Ectodermal cell (in vitro differentiated cells): ENCODE measurements at regions not wholly inside any gene's neighbourhood (a gene's known extent, or its start where the extent isn't known, plus 50 kb on each side); places are given as distances from the start of the nearest gene placed in this dataset.

ENCODE experiments used
- H3K27ac ChIP-seq: 2 replicates; pipeline ENCODE4 v1.7.0; 2013; ENCODE audit warnings: mild to moderate bottlenecking, low read depth, low read length; ENCODE audit not compliant: insufficient read depth, poor library complexity, severe bottlenecking
- H3K27me3 ChIP-seq: 2 replicates; pipeline ENCODE4 v1.7.0; 2013; ENCODE audit warnings: mild to moderate bottlenecking, low read length; ENCODE audit not compliant: insufficient read depth, control insufficient read depth, poor library complexity, severe bottlenecking
- H3K36me3 ChIP-seq: one replicate; pipeline ENCODE4 v1.7.0; 2013; ENCODE audit warnings: low read length; ENCODE audit not compliant: control insufficient read depth, insufficient read depth
- H3K4me1 ChIP-seq: one replicate; pipeline ENCODE4 v1.7.0; 2013; ENCODE audit warnings: low read length; ENCODE audit not compliant: control insufficient read depth, insufficient read depth
- H3K4me3 ChIP-seq: 2 replicates; pipeline ENCODE4 v1.7.0; 2013; ENCODE audit warnings: low read depth, low read length, control low read depth; ENCODE audit not compliant: insufficient read depth
- H3K9me3 ChIP-seq: 2 replicates; pipeline ENCODE4 v1.7.0; 2013; ENCODE audit warnings: mild to moderate bottlenecking, low read length, moderate library complexity; ENCODE audit not compliant: control insufficient read depth
- WGBS, 2 experiments: methylation state at CpG; one replicate each; pipeline ENCODE4 v1.1.7; 2013; ENCODE audit warnings: missing lambda C conversion rate in 2 of 2; 5-methylcytosine and 5-hydroxymethylcytosine counted together

- H3K27ac ChIP-seq: no peak overlapping the region
- WGBS, 2 experiments: 91 to 96% methylated on average over 3 of the region's 3 CpGs
- H3K9me3 ChIP-seq: no peaks in the 10 kb centered on the region
- no peaks in the 10 kb centered on the region for H3K27me3 ChIP-seq
- H3K4me3 ChIP-seq: no peak overlapping the region
- no peaks in the 10 kb centered on the region for H3K4me1 ChIP-seq
- no peaks in the 10 kb centered on the region for H3K36me3 ChIP-seq
Observed at GRCh38 chr2:12400543-12400942, 316.2 kb upstream of the TRIB2 start.

DNA sequence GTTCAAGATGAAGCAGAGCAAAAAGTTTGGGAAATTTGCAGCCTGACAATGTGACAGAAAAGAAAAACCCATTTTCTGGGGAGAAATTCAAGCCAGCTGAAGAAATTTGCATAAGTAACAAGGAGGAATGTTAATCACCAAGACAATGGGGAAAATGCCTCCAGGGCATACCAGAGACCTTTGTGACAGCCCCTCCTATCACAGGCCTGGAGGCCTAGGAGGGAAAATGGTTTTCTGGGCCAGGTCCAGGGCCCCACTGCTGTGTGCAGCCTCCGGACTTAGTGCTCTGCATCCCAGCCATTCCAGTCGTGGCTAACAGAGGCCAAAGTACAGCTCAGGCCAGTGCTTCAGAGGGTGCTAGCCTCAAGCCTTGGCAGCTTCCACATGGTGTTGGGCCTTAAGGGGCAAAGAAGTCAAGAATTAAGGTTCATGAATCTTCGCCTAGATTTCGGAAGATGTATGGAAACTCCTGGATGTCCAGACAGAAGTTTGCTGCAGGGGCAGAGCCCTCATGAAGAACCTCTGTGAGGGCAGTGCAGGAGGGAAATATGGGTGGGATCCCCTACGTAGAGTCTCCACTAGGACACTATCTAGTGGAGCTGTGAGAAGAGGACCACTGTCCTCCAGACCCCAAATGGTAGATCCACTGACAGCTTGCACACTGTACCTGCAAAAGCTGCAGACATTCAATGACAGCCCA is 314.1 kb upstream of the TRIB2 start:
- Histone ChIP-seq H3K4me1 (no peaks in the 10 kb centered on the region), H3K27ac (no peak overlapping the region), H3K27me3 (no peaks in the 10 kb centered on the region), H3K4me3 (no peak overlapping the region), H3K36me3 (no peaks in the 10 kb centered on the region), H3K9me3 (no peaks in the 10 kb centered on the region)
- WGBS, 2 experiments: 91 to 94% methylated on average over 5 of the region's 5 CpGs

DNA sequence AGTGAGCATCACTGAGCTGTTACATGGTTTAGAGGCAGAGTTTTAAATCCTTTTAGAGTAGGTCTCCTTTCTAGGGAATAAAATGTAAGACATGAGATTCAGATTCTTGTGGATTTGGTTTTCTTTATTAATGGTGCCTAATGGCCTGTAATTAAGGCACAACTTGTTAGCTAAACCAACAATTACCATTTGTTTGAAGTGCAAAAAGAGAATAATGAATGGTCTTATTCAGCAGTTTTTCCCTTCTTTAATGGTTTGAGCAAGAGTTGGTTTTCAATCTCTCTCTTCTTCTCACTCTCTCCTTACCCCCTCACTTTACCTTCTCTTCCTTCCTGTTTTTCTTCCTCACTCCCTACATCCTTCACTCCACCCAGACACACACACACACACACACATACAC is 312.2 kb upstream of the TRIB2 start:
- H3K9me3 ChIP-seq: no peaks in the 10 kb centered on the region
- H3K36me3 ChIP-seq: no peaks in the 10 kb centered on the region
- H3K27ac ChIP-seq: no peak overlapping the region
- no peak overlapping the region for H3K4me3 ChIP-seq
- H3K27me3 ChIP-seq: no peaks in the 10 kb centered on the region
- no peaks in the 10 kb centered on the region for H3K4me1 ChIP-seq

GRCh38 chr2:12407160-12407559 is 309.6 kb upstream of the TRIB2 start:
- H3K4me3 ChIP-seq: no peak overlapping the region
- H3K4me1 ChIP-seq: no peaks in the 10 kb centered on the region
- no peaks in the 10 kb centered on the region for H3K9me3 ChIP-seq
- H3K27me3 ChIP-seq: no peaks in the 10 kb centered on the region
- WGBS, 2 experiments: 94 to 95% methylated on average over 5 of the region's 5 CpGs
- H3K36me3 ChIP-seq: no peaks in the 10 kb centered on the region
- H3K27ac ChIP-seq: no peak overlapping the region

- no peak overlapping the region for H3K4me3 ChIP-seq
- 62 to 69% methylated on average over 3 of the region's 3 CpGs for WGBS, 2 experiments
- no peaks in the 10 kb centered on the region for H3K4me1 ChIP-seq
- H3K27me3 ChIP-seq: no peaks in the 10 kb centered on the region
- H3K27ac ChIP-seq: no peak overlapping the region
- H3K36me3 ChIP-seq: no peaks in the 10 kb centered on the region
- no peaks in the 10 kb centered on the region for H3K9me3 ChIP-seq
Observed at GRCh38 chr2:12412898-12413305, 303.8 kb upstream of the TRIB2 start.

DNA sequence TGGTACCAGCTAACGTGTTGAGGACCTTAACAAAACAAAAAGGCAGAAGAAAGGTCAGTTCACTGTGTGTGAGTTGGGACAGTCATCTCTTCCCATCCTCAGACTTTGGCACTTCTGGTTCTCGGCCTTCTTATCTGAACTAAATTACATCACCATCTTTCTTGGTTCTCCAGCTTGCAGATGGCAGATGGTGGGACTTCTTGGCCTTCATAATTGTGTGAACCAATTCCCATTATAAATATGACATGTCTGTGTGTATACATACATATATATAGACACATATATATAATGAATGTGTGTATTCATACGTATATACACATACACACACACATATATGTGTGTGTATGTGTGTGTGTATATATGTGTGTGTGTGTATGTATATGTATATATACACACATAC is 301.2 kb upstream of the TRIB2 start:
- no peaks in the 10 kb centered on the region for H3K27me3 ChIP-seq
- WGBS, 2 experiments: 92 to 93% methylated on average over 2 of the region's 3 CpGs
- H3K36me3 ChIP-seq: no peaks in the 10 kb centered on the region
- H3K4me1 ChIP-seq: no peaks in the 10 kb centered on the region
- H3K27ac ChIP-seq: no peak overlapping the region
- no peaks in the 10 kb centered on the region for H3K9me3 ChIP-seq
- no peak overlapping the region for H3K4me3 ChIP-seq

- no peaks in the 10 kb centered on the region for H3K36me3 ChIP-seq
- WGBS, 2 experiments: 90 to 99% methylated on average over 4 to 6 of the region's 6 CpGs
Observed at GRCh38 chr2:12416600-12416999, 300.1 kb upstream of the TRIB2 start.

DNA sequence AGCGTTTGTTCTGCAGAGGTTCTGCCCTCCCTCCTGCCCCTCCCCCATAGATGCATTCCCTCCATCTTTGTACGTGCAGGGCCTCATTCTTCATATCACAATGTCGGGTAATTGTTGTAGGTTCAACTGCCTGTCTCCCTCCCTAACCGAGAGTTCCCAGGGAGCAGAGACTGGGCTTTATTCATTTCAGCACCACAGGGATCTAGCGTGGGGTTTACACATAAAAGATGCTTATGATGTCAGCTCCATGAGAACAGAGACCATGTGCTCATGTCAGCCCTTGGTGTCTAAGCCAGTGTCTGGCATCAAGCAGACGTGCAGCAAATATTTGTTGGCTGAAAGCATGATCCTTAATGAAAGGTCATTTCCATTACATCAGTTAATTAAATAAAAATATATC is 298.9 kb upstream of the TRIB2 start:
- no peak overlapping the region for H3K4me3 ChIP-seq
- H3K27ac ChIP-seq: no peak overlapping the region
- no peaks in the 10 kb centered on the region for H3K36me3 ChIP-seq
- H3K27me3 ChIP-seq: no peaks in the 10 kb centered on the region
- no peaks in the 10 kb centered on the region for H3K4me1 ChIP-seq
- H3K9me3 ChIP-seq: no peaks in the 10 kb centered on the region
- 90% methylated on average over 5 to 6 of the region's 6 CpGs for WGBS, 2 experiments

More at GRCh38 chr2:12416600-12416999, 300.1 kb upstream of the TRIB2 start:
- Histone ChIP-seq H3K27me3 (no peaks in the 10 kb centered on the region), H3K27ac (no peak overlapping the region), H3K4me3 (no peak overlapping the region), H3K9me3 (no peaks in the 10 kb centered on the region), H3K4me1 (no peaks in the 10 kb centered on the region)

DNA sequence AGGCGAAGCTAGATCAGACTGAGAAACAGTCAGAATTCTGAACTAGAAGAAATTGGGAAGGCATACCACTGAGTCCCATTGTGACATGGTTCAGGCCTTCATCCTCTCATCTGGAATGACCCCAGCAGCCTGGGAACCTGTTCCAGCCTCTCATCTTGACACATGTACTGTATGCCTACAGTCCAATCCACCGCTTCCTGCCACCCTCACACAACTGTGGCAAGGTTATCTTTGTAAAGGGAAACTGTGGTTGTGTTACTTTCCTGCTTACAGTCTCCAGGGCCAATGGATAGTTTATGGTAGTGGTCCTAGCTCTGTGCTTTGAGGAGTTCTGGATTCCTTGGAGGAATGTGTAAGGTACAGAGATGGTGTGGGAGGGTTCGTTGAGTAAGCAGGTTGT is 296.9 kb upstream of the TRIB2 start:
- Histone ChIP-seq H3K4me1 (no peaks in the 10 kb centered on the region), H3K4me3 (no peak overlapping the region), H3K36me3 (no peaks in the 10 kb centered on the region), H3K27me3 (no peaks in the 10 kb centered on the region), H3K27ac (no peak overlapping the region), H3K9me3 (no peaks in the 10 kb centered on the region)
- 94 to 98% methylated on average over 3 of the region's 3 CpGs for WGBS, 2 experiments

- H3K27me3 ChIP-seq: no peaks in the 10 kb centered on the region
- no peaks in the 10 kb centered on the region for H3K9me3 ChIP-seq
- no peaks in the 10 kb centered on the region for H3K36me3 ChIP-seq
- H3K4me1 ChIP-seq: no peaks in the 10 kb centered on the region
- no peak overlapping the region for H3K27ac ChIP-seq
- 89 to 97% methylated on average over 3 of the region's 3 CpGs for WGBS, 2 experiments
- H3K4me3 ChIP-seq: no peak overlapping the region
Observed at GRCh38 chr2:12421046-12421445, 295.7 kb upstream of the TRIB2 start.

DNA sequence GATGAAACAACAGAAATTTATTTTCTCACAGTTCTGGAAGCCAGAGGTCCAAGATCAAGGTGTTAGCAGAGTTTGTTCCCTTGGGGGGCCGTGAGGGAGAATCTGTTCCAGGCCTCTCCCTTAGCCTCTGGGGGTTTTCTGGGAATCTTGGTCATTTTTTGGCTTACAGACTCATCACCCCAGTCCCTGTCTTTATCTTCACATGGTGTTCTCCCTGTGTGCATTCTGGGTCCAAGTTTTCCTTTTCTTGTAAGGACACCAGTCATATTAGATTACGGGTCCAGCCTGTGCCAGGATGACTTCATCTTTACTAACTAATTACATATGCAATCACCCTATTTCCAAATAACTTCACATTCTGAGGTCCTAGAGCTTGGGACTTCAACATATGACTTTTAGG is 292.5 kb upstream of the TRIB2 start:
- Histone ChIP-seq H3K4me3 (no peak overlapping the region), H3K9me3 (no peaks in the 10 kb centered on the region), H3K27me3 (no peaks in the 10 kb centered on the region), H3K27ac (no peak overlapping the region), H3K36me3 (no peaks in the 10 kb centered on the region), H3K4me1 (peaks cover 15% of the 10 kb centered on the region)
- 96% methylated on average over 2 of the region's 2 CpGs for WGBS, 2 experiments
